T47D (cell line): ENCODE measurements at regions not wholly inside any gene's neighbourhood (a gene's known extent, or its start where the extent isn't known, plus 50 kb on each side); places are given as distances from the start of the nearest gene placed in this dataset.

Experiments used
- DNase-seq, 2 experiments: peaks; one replicate each; pipeline versions ENCODE4 v3.0.0 to v3.0.0-alpha.2; 2011 to 2012; ENCODE audit warnings: low read depth in 1 of 2, low spot score in 1 of 2
- JUND ChIP-seq: IDR thresholded peaks from 2 replicates; pipeline ENCODE4 v1.6.1; 2012; ENCODE audit warnings: low read depth
- in situ Hi-C: cut with HindIII; loops from 2 replicates; pipeline ENCODE4 v1.10.0; 2016; ENCODE audit warnings: low sequenced_read_pairs, low pct_unique_long_range_greater_than_20kb

GRCh38 chr5:40082313-40082712, 597.4 kb upstream of the PTGER4 start:
- TF ChIP-seq JUND = no peak
- DNase-seq = no peak
- in situ Hi-C loops = no loop called here

- no peak for TF ChIP-seq JUND
- DNase-seq = no peak
- in situ Hi-C loops = no loop called here
Observed at GRCh38 chr5:40080191-40080590, 599.5 kb upstream of the PTGER4 start.

GRCh38 chr5:40078898-40079575, 600.7 kb upstream of the PTGER4 start:
- no peak for TF ChIP-seq JUND
- DNase-seq = peak in 1 of 2 experiments; percentile 22
- in situ Hi-C loops = no loop called here

GRCh38 chr5:40074826-40075225, 604.9 kb upstream of the PTGER4 start:
- in situ Hi-C loops = no loop called here
- no peak for DNase-seq
- TF ChIP-seq JUND = no peak

- no peak for DNase-seq
- in situ Hi-C loops = no loop called here
- no peak for TF ChIP-seq JUND
Observed at GRCh38 chr5:40073927-40074326, 605.8 kb upstream of the PTGER4 start.

- no peak for TF ChIP-seq JUND
- DNase-seq = no peak
- in situ Hi-C loops = no loop called here
Observed at GRCh38 chr5:40071870-40072269, 607.8 kb upstream of the PTGER4 start.

- no peak for TF ChIP-seq JUND
- no peak for DNase-seq
- in situ Hi-C loops = no loop called here
Observed at GRCh38 chr5:40066616-40067015, 613.1 kb upstream of the PTGER4 start.

GRCh38 chr5:40052808-40053207, 626.9 kb upstream of the PTGER4 start:
- no peak for TF ChIP-seq JUND
- in situ Hi-C loops = no loop called here
- no peak for DNase-seq

- DNase-seq = no peak
- TF ChIP-seq JUND = no peak
- in situ Hi-C loops = no loop called here
Observed at GRCh38 chr5:40046792-40047191, 622.0 kb upstream of the DAB2 start.

GRCh38 chr5:40045429-40045828, 620.6 kb upstream of the DAB2 start:
- in situ Hi-C loops = no loop called here
- DNase-seq = no peak
- TF ChIP-seq JUND = no peak

- TF ChIP-seq JUND = no peak
- in situ Hi-C loops = no loop called here
- DNase-seq = no peak
Observed at GRCh38 chr5:40043916-40044315, 619.1 kb upstream of the DAB2 start.

GRCh38 chr5:40041452-40041851, 616.7 kb upstream of the DAB2 start:
- DNase-seq = no peak
- in situ Hi-C loops = no loop called here
- TF ChIP-seq JUND = no peak

- DNase-seq = no peak
- TF ChIP-seq JUND = no peak
- in situ Hi-C loops = no loop called here
Observed at GRCh38 chr5:40037713-40038112, 612.9 kb upstream of the DAB2 start.

- no peak for DNase-seq
- in situ Hi-C loops = no loop called here
- no peak for TF ChIP-seq JUND
Observed at GRCh38 chr5:40034441-40034840, 609.7 kb upstream of the DAB2 start.
